ENCODE measurements at regions not wholly inside any gene's neighbourhood (a gene's known extent, or its start where the extent isn't known, plus 50 kb on each side); places are given as distances from the start of the nearest gene placed in this dataset.

- DNase-seq, result peak; percentile 1 to 49
Measured at GRCh38 chr7:109964780-109965179, 1126.1 kb upstream of the LRRN3 start.

- no peak for DNase-seq
Measured at GRCh38 chr7:109967406-109967805, 1123.5 kb upstream of the LRRN3 start.

GRCh38 chr7:109983618-109984017 lies 1107.3 kb upstream of the LRRN3 start:
- DNase-seq, result no peak

GRCh38 chr7:109984729-109985128 lies 1106.2 kb upstream of the LRRN3 start:
- no peak for DNase-seq

- no peak for DNase-seq
Measured at GRCh38 chr7:109986701-109987100, 1104.2 kb upstream of the LRRN3 start.

GRCh38 chr7:109996411-109996810 lies 1094.5 kb upstream of the LRRN3 start:
- no peak for DNase-seq

GRCh38 chr7:109996927-109997326 lies 1094.0 kb upstream of the LRRN3 start:
- no peak for DNase-seq

GRCh38 chr7:109997837-109998236 lies 1093.1 kb upstream of the LRRN3 start:
- DNase-seq, result no peak

GRCh38 chr7:110001254-110001938 lies 1089.5 kb upstream of the LRRN3 start:
- no peak for DNase-seq

GRCh38 chr7:110003827-110004226 lies 1087.1 kb upstream of the LRRN3 start:
- DNase-seq, result peak in 1 of 2 experiments; percentile 3

GRCh38 chr7:110007320-110008063 lies 1083.4 kb upstream of the LRRN3 start:
- DNase-seq, result no peak

GRCh38 chr7:110010359-110010758 lies 1080.6 kb upstream of the LRRN3 start:
- no peak for DNase-seq

GRCh38 chr7:110017405-110017804 lies 1073.5 kb upstream of the LRRN3 start:
- DNase-seq, result no peak

- no peak for DNase-seq
Measured at GRCh38 chr7:110027385-110027784, 1063.5 kb upstream of the LRRN3 start.

- no peak for DNase-seq
Measured at GRCh38 chr7:110043519-110043918, 1047.4 kb upstream of the LRRN3 start.

GRCh38 chr7:110050785-110051184 lies 1040.1 kb upstream of the LRRN3 start:
- DNase-seq, result no peak

- DNase-seq, result no peak
Measured at GRCh38 chr7:110051372-110051771, 1039.6 kb upstream of the LRRN3 start.

- no peak for DNase-seq
Measured at GRCh38 chr7:110056331-110056730, 1034.6 kb upstream of the LRRN3 start.

- DNase-seq, result no peak
Measured at GRCh38 chr7:110058401-110058800, 1032.5 kb upstream of the LRRN3 start.

- no peak for DNase-seq
Measured at GRCh38 chr7:110061387-110061786, 1029.5 kb upstream of the LRRN3 start.

GRCh38 chr7:110065121-110065520 lies 1025.8 kb upstream of the LRRN3 start:
- no peak for DNase-seq

- DNase-seq, result no peak
Measured at GRCh38 chr7:110066843-110067242, 1024.1 kb upstream of the LRRN3 start.

GRCh38 chr7:110071192-110071591 lies 1019.7 kb upstream of the LRRN3 start:
- no peak for DNase-seq

- DNase-seq, result no peak
Measured at GRCh38 chr7:110075450-110075849, 1015.5 kb upstream of the LRRN3 start.

GRCh38 chr7:110076194-110076593 lies 1014.7 kb upstream of the LRRN3 start:
- no peak for DNase-seq

All from SW 1271 (cell line).